HG02870 (cell line): ENCODE measurements at regions not wholly inside any gene's neighbourhood (a gene's known extent, or its start where the extent isn't known, plus 50 kb on each side); places are given as distances from the start of the nearest gene placed in this dataset.
A peak's percentile ranks its signal among the peaks of the same experiment; 100 is the strongest.

Experiments
- ATAC-seq: cut with Tn5 transposase; IDR thresholded peaks from one replicate; pipeline ENCODE4 v1.9.1; 2021; ENCODE audit warnings: mild to moderate bottlenecking, moderate library complexity; ENCODE audit not compliant: unreplicated experiment

DNA sequence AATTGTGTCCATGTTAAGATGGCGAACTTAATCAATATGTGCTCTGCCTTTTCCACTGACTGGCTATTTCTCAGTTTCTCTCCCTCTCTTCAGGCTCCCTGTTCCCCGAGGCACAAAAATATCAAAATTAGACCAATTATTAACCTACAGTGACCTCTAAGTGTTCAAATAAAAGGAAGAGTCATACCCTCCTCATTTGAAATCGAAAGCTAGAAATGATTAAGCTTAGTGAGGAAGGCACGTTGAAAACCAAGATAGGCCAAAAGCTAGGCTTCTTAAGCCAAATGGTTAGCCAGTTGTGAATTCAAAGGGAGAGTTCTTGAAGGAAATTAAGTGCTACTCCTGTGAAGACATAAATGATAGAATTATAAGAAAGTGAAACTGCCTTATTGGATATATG, 81.1 kb upstream of the MBL2 start:
- ATAC-seq = peak; percentile 91

GRCh38 chr10:52836816-52837215, 64.2 kb upstream of the MBL2 start:
- no peak for ATAC-seq
